ENCODE measurements at regions not wholly inside any gene's neighbourhood (a gene's known extent, or its start where the extent isn't known, plus 50 kb on each side); places are given as distances from the start of the nearest gene placed in this dataset.
"Not testable (repeated sequence)": the region's sequence is repeated elsewhere in the genome, so short reads cannot be mapped to it uniquely, and the experiment has no call there.

GRCh38 chr1:214095896-214096295 lies 108.1 kb downstream of the PROX1 start:
- TF ChIP-seq CTCF (conservative IDR thresholded peaks at IDR 0.05; ENCODE audit: low read length); EZH2phosphoT487 (IDR thresholded peaks at IDR 0.05; ENCODE audit: borderline replicate concordance, low read depth, low read length): not testable (repeated sequence)

All from OCI-LY7 (cell line).